ENCODE measurements at regions not wholly inside any gene's neighbourhood (a gene's known extent, or its start where the extent isn't known, plus 50 kb on each side); places are given as distances from the start of the nearest gene placed in this dataset.
"Not testable (repeated sequence)": the region's sequence is repeated elsewhere in the genome, so short reads cannot be mapped to it uniquely, and the experiment has no call there.

DNA sequence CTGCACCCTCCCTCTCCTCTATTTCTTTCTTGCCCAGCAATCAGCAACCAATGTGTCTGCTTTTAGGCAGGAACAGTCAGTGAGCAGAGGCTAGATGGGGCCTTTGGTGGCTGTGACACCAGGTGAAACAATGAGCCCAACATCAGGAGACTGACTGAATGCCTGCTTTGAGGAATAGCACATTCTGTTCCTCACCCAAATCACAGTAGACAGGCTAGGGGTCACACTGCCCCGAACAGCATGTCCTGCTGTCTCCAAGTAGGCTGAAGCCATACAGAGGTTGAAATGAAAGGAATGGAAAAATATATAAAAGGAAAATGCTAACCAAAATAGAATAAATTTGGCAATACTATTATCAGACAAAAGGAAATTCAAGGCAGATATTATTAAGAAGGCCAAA is 122.5 kb upstream of the GDNF start:
- no peak for DNase-seq (ENCODE audit: low read depth)

DNA sequence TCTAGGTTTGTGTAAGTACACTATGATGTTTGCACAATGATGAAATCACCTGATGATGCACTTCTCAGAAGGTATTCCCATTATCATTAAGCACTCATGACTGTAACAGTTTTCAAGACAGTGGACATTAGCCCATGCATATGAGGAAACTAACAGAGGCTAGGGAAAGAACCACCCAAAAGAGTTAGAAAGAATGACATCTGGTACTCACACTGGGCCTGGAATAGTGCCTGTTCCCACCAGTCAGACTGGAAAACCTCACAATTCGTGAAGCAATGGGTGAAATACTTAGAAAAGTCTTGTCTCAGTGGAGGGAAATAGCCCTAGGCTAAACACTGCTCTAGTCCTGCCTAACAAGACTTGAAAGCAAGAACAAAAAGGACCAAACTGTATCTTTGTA is 117.4 kb upstream of the GDNF start:
- no peak for DNase-seq (ENCODE audit: low read depth)

DNA sequence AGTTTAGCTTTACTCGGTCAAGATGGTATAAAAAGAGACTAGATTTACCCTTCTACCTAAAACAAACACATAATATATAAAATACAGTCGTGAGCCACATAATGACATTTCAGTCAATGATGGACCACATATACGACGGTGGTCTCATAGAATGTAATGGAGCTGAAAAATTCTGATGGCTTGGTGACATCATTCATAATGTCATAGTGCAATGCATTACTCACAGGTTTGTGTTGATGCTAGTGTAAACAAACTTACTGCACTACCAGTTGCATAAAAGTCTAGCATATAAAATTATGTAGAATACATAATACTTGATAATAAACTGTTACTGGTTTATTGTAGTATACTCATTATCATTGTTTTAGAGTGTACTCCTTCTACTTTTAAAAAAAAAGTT is 115.9 kb upstream of the GDNF start:
- DNase-seq (ENCODE audit: low read depth): no peak

DNA sequence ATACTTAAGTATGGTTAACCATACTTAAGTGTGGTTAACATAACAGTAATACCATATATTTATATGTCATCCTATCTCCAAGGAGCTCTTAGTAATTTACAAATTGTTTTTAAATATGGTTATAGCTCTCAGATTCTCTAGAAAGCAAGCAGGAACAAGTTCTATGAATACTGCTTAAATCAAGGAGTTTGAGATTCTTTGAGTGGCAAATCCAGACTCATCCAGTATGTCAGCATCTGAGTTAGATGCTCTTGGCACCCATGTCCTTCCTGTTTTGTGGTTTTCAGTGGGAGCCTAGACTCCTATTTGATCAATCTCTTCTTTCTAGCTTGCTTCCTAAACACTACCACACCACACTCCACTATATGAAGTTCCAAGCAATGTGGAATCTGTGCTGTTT is 114.7 kb upstream of the GDNF start:
- DNase-seq (ENCODE audit: low read depth): no peak

DNA sequence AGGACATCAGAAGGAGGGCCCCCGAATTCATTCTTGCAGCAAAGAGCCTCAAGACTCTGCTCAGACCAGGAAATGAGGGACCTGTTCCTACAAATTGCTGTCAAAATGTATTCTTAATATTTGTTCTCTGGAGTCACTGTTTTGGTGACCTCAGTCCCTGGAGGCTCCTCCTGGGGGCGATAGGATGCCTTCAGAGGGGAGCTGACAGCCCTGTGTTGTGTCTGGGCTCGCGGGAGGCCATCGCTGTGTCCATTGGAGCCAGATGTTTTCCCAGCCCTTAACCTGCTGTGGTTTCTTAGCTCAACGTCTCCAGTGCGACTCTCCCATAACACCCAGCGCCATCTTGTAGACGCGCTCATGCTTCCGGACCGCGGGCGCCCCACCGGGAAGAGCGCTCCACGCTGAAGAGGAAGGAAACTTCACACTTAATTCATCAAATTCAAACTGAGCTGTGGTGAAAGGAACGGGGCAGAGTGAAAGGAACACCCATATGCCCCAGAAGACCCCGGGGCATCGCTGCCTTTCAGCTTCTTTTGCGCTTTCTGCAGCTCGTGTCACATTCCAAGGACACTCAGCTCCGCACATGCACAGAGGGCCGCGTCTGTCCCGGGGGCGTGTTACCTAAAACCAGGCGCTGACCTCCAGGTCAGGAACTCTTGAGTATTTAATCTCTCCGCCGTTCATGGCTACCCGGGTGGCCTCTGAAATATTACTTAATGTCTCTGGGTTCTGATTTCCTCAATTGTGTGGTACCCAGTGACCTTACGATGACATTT is 112.3 kb upstream of the GDNF start:
- no peak for DNase-seq (ENCODE audit: low read depth)

DNA sequence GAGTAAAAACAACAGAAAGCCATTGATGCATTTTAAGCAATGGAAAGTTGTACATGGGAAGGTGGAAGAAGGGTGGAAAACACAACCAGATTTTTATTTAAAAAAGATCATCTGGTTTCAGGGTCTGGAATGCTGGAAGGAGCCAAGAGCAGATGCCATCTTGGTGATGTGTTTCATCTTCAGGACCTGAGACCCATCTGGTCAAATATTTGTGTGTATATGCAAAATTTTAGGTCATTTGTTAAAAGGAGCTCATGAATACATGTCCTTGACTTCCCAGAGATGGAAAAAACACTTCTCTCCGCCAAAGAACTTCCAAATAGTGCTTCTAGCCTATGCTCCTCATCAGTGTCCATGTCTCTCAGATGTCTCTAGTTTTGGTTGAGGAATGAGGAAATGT is 110.6 kb upstream of the GDNF start:
- no peak for DNase-seq (ENCODE audit: low read depth)

DNA sequence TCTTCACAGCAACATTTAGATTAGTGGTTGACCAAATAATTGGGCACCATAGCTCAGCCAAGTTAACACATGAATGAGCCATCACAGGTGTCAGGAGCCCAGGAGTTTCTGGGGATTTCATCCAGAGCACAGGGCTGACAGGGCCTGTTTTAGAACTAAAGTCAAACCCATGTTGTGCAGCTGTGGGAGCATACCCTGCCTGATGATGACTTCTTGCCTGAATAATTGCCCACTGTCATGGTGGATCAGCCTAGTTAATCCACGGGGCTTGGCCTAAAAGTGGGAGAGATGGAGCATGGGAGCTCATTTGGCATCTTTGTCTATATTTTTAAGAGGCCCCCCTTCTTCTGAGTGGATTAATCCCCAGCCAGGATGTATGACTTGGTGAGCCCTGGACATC is 105.6 kb upstream of the GDNF start:
- no peak for DNase-seq (ENCODE audit: low read depth)

DNA sequence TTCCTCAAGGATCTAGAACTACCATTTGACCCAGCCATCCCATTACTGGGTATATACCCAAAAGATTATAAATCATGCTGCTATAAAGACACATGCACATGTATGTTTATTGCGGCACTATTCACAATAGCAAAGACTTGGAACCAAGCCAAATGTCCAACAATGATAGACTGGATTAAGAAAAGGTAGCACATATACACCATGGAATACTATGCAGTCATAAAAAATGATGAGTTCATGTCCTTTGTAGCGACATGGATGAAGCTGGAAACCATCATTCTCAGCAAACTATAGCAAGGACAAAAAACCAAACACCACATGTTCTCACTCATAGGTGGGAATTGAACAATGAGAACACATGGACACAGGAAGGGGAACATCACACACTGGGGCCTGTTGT is 103.3 kb upstream of the GDNF start:
- not testable (repeated sequence) for DNase-seq (ENCODE audit: low read depth)

DNA sequence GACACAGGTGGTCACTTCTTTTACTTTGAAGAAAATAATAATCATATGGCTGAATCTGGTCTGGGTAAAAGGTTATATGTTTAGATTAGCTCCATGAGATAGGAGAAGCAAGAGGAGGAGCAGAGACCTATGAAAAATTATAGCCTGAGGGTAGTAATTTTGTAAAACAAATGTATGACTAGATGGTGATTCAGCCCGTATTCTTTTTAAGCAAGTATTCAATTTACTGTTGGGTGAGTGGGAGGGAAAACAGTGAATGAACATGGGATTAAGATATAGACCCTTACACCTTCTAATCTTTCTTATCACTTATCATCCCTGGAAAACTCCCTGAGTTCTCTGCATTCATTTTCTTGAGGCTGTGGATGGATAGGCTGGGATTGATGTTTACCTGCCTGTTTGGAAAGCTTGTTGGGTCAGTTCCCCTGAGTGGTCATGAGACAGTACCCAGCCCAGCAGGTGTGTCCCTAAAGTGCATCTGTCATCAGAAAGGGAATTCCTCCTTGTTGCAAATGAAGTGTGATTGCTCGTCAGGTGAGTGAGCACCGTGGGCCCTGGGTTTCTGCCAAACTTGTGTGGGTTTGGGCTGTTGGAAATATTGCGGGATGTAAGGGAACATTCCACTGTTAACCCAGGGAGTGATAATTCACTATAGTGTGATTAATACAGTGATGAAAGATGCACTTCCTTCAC is 101.2 kb upstream of the GDNF start:
- DNase-seq (ENCODE audit: low read depth): no peak

DNA sequence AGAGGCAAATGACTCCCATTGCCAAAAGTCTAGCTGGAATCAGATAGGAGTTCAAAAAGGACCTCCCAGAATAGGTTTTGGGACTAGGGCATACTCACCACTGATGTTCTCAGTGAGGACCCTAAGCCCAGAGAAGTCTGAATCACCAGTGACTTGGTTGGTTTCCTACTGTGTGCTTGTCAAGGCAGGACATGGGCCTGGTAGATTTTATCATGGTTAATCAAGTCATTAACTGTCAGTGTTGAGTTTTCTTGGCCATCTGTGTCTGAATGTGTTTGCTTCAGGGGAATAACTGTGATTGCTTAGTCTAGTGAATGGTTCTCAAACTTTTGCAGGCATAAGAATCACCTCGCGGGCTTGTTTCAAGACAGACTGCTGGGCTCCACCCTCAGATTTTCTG is 99.0 kb upstream of the GDNF start:
- no peak for DNase-seq (ENCODE audit: low read depth)

DNA sequence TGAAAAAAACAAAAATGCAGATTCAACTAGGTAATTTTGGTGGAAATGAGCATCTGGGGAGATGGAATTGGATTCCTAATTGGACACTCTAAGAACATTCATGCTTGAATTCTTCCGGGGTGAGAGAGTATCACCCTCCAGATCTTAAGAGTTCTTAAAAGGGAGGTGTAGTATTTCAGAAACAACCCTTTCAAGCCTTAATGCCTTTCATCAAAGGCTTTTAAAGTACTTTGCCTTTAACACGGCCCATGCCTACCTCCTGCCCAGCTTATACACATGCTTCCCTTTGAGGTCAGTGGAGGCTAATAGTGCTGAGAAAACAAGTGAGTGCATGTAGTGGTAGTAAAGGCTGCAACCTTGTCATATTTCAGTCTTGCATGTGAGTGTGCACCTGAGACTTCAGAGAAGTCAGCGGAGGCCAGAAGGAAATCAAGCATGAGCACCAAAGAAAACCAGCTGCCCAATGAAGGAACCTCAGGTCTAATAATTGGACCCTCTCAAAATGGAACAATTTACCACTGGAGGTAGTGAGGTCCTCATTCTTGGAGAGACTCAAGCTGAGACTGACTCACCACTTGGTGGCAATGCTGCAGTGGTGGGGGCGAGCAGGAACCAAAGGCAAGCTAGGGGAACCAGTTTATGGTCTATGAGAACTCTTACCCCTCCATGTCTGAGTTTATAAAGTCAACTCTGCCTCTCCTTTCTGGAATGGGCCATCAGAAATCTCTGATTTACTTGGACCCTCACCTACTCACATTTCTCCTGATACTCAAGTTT is 98.4 kb upstream of the GDNF start:
- DNase-seq (ENCODE audit: low read depth): no peak

DNA sequence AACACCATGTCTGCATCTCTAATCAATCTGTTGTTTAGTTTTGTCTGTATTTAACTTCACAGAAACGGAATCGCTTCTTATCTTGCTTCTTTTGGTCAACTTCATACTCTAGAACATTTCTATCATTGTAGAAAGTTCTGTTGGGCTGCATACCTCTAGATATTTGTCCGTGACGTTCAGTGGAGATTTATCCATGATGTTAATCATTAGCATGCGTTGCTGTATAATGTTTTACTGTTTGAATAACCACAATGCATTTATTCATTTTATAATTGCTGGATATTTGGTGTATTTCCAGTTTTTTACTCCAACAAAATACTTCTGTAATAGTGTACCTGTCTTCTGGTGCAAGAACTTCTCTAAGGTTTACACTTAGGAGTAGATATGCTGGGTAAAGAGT is 96.2 kb upstream of the GDNF start:
- DNase-seq (ENCODE audit: low read depth): no peak

DNA sequence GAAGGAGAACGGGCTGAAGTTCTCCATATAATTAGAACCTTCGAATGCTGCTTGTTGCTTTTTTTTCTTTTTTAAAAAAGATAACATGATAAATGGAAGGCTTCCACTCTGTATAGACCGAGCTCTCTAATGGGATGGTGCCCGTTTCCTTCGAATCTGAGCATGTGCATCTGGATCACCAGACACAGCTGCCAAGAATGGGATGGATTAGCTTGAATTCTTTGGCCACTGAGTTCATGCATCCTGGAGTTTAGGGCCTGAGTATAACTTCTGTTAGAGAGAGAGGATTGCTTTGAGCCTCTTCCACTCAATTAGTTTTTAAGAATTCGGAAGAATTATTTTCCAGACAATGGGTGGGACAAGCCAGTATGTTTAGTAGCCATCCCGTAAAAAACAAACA is 93.7 kb upstream of the GDNF start:
- DNase-seq (ENCODE audit: low read depth): no peak

DNA sequence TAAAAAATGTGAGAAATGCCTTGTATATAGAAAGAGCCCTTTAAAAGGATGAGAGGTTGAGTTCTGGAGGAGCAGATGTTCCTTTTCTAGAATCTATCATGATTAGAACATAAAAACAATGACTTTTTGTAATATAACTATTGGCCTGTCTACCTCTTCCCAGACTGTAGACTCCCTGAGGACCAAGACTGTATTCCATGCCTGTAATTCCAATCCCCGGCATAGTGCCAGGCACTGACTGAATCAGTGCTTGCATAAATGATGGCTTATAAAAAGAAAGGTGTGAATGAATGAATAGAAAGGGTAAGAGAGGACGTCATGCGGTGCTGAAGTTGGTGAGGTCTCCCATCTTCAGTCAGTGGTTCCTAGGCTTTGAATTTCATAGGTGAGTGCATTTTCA is 92.6 kb upstream of the GDNF start:
- no peak for DNase-seq (ENCODE audit: low read depth)

DNA sequence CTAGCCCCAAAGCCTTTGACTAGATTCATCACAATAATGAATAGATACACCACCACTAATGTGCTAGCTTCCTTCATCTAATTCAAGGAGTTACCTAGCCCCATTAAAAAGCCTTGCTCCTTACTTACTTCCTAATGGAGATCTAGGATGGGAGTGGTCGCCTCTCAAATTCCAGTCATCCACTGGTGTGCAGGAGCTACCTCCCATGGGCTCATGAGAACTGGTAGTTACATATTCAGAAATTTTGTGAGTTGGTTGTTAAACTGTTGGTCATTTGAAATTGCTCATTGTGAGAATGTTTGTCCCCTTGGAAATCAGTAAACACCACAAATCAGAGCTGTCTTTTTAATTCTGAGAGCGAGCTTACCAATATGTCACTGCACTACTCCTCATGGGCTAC is 91.7 kb upstream of the GDNF start:
- no peak for DNase-seq (ENCODE audit: low read depth)

DNA sequence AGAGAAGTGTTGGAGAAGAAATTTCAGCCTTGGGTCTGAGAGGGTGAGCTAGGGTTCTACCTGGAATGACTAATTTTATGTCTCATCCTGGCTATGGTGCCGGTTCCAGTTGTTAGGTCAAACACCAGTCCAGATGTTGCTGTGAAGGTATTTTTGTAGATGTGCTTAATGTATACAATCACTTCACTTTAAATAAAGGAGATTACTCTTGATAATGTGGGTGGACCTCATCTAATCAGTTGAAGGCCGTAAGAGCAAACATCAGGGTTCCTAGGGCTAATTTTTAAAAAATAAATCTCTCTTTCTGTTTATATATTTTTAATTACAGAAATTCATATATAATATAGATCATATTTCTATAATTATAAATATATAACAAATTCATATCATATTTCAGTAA is 90.5 kb upstream of the GDNF start:
- no peak for DNase-seq (ENCODE audit: low read depth)

DNA sequence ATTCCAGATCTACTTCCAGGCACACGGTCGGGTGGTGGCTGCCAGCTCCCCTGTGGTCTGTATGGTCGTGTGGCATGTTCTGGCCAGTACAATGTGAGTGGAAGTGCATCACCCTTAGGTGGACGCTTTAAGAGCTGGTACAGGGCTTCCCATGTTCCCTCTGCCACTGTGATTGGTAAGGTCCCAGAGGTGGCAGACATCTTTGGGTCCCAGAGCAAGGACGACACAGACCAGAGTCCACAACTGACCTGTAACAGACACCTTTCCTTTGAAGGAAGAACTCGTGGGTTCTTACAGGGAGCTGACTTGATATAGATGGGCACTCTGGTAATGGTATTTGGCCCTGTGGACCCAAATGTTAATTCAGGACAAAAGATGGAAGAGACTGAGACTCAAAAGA is 90.0 kb upstream of the GDNF start:
- no peak for DNase-seq (ENCODE audit: low read depth)

DNA sequence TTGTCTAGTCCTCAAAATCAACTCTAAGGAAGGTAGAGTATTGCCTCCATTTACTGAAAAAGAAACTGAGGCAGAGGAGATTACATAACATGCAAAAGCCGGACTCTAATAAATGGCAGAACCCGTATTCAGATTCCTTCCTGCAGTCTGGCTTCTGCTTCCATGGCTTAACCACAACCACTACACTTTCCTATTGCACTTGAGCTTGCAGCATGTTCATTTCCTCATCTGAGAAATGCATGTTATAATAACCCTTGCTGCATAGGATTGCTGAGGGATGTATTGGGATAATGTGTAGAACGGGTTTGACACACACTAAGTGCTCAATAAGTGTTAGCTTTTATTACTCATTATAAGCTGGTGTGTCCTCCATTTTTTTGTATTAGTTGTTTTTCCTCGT is 87.9 kb upstream of the GDNF start:
- DNase-seq (ENCODE audit: low read depth): not testable (repeated sequence)

DNA sequence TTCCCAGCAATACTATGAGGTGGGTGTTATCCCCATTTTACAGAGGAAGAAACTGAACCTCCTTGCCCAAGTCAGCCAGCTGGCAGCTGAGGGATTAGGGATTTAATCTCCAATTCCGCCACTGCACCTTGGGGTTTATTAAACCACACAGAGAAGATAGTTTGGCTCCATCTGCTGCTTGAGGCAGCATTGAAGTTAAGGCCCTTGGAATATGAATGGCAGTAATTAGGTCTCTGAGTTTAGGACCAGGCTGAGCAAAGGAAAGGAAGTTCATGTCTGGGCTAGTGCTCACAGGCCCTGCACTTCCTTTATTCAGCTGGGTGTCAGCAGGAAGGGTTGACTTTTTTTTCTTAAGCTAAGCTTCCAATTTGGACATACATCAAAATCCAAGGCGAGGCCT is 86.9 kb upstream of the GDNF start:
- no peak for DNase-seq (ENCODE audit: low read depth)

DNA sequence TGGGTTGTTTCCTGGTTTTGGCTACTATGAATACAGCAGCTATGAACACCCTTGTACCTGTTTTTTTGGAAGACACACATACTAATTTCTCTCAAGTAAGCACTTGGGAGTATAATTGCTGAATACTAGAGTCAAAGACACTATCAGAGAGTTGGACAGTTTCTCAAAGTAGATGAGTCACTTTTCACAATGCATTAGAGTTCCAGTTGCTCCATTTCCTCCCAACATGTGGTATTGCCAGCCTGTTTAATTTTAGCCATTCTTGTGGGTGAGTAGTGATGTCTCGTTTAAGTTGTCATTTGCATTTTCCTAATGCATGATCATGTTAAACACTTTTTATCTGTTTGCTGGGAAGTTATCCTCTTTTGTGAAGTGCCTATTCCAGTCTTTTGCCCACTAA is 81.6 kb upstream of the GDNF start:
- DNase-seq (ENCODE audit: low read depth): no peak

DNA sequence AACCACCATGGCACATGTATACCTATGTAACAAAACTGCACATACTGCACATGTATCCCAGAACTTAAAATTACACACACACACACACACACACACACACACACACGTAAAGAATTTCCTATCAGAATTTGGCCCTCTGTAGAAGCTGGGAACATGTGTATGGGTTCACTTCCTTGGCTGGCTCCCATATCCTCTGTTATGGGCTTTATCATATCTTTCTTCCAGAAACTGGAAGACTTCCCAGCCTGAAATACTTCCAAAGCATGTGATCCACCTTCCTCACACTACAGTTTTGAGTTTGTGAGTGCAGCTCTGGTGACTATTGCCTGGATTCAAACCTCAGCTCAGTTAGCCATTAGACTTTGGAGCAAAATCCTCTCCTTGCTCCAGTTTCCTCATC is 78.6 kb upstream of the GDNF start:
- no peak for DNase-seq (ENCODE audit: low read depth)

DNA sequence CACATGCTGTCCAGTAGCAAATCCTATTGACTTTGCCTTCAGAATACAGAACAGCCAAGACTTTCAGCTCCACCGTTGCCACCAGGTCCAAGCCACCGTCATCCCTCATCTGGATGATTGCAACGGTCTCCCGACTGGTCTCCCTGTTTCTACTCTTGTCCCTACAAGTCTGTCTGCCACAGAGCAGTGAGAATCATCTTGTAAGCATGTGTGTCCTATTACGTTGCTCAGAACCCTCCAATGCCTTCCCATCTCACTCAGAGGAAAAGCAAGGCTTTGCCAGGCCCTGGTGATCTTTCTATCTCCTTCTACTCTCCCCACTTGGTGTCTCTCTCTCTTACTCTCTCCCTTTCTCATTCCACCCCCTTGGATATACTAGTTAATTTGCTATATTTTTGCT is 76.7 kb upstream of the GDNF start:
- DNase-seq (ENCODE audit: low read depth): no peak

DNA sequence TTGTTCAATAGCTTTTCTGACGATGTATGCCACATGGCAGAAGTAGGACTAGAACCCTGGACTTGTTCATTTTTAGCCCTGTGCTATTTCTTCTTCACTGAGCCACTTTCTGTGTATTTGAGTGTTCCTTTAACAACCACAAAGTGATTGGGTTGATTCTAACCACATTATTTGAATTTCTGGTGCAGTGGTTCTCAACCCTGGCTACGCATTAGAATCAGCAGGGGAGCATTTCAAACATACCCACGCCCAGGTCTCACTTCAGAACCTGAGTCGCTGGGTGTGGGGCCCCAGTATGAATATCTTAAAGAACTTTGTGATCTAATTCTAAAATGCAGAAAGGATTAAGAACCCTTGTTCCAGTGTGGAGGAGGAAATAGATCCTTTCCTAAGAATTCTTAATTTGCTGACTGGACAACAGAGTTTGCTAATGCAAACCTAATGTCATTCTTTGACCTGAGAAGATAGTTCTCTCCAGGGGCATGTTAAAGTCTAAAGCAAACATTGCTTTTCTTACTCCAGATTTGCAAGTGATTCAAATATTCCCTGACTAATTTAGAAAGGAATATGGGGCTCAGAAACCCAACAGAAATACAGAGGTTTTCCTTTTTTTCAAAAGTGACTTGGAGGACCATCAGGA is 75.4 kb upstream of the GDNF start:
- DNase-seq (ENCODE audit: low read depth): no peak

Measured in GM04503 (cell line).